A549 (cell line): ENCODE measurements at regions not wholly inside any gene's neighbourhood (a gene's known extent, or its start where the extent isn't known, plus 50 kb on each side); places are given as distances from the start of the nearest gene placed in this dataset.

Experiments
- ATAC-seq, 2 experiments: fragments of 200-7000 bp in 1 of 2; fragments of >200 bp in 1 of 2; cut with Nextera tagmentation in 1 of 2; cut with Tn5 transposase in 1 of 2; 3 replicates each; pipeline versions ENCODE4 v1.8.0 to v1.9.1; 2018 to 2020; ENCODE audit warnings: mild to moderate bottlenecking in 1 of 2, moderate library complexity in 1 of 2
- CTCF ChIA-PET: fragments of 300-600 bp; sonication (Branson Sonifier 250); formaldehyde crosslinking; extraction: SDS; loops from one replicate; lab custom pipeline; 2021; ENCODE audit warnings: antibody characterized with exemption, inconsistent platforms; lab: Yijun Ruan, JAX
- POLR2A ChIA-PET: fragments of 350-600 bp; formaldehyde crosslinking; extraction: SDS; loops from one replicate; lab custom pipeline; 2021; ENCODE audit warnings: antibody characterized with exemption, inconsistent platforms; lab: Yijun Ruan, JAX
- DNase-seq, 2 experiments: peaks; one replicate each; pipeline versions ENCODE4 v3.0.0 to v3.0.0-alpha.2; 2011 to 2016; ENCODE audit warnings: low read depth in 1 of 2, low spot score in 1 of 2
- FAIRE-seq: peaks from 2 replicates; lab custom pipeline; 2011; peaks lifted over from hg19 to GRCh38; lab: Jason Lieb, UNC
- H3K27ac ChIP-seq, 2 experiments: fragments of >200 bp; sonication (Bioruptor Twin); formaldehyde crosslinking; 3 replicates each; pipeline ENCODE4 v1.5.1; 2016 to 2017
- H3K4me1 ChIP-seq: fragments of >200 bp; sonication (Bioruptor Twin); formaldehyde crosslinking; 3 replicates; pipeline ENCODE4 v1.6.1; 2016
- H3K4me2 ChIP-seq: fragments of >200 bp; sonication (Bioruptor Twin); formaldehyde crosslinking; 3 replicates; pipeline ENCODE4 v1.6.1; 2016
- H3K4me3 ChIP-seq: fragments of >200 bp; sonication (Bioruptor Twin); formaldehyde crosslinking; 3 replicates; pipeline ENCODE4 v1.5.1; 2016
- H3K9me3 ChIP-seq: fragments of >200 bp; sonication (Bioruptor Twin); formaldehyde crosslinking; 3 replicates; pipeline ENCODE4 v1.6.1; 2016
- CBX2 ChIP-seq: fragments of 200-600 bp; sonication (generic); IDR thresholded peaks from 2 replicates; pipeline ENCODE4 v1.6.1; 2016; ENCODE audit warnings: low read depth, mild to moderate bottlenecking, borderline replicate concordance
- CBX8 ChIP-seq: fragments of 200-600 bp; sonication (generic); IDR thresholded peaks from 2 replicates; pipeline ENCODE4 v1.6.1; 2016
- CEBPB ChIP-seq, 2 experiments: fragments of >200 bp in 1 of 2; sonication (Bioruptor Twin) in 1 of 2; formaldehyde crosslinking in 1 of 2; IDR thresholded peaks; 2 replicates each; pipeline ENCODE4 v1.6.1; 2012 to 2016
- CHD2 ChIP-seq: fragments of 150-350 bp; IDR thresholded peaks from 2 replicates; pipeline ENCODE4 v1.6.1; 2014; ENCODE audit warnings: low read length; ENCODE audit not compliant: partially characterized antibody
- EHF ChIP-seq: fragments of 250-450 bp; sonication (Bioruptor Pico); IDR thresholded peaks from 2 replicates; pipeline ENCODE4 v1.5.0; 2020; ENCODE audit warnings: mild to moderate bottlenecking
- EHMT2 ChIP-seq: fragments of 200-600 bp; sonication (generic); IDR thresholded peaks from 2 replicates; pipeline ENCODE4 v1.6.1; 2016; ENCODE audit warnings: antibody characterized with exemption, low read depth, mild to moderate bottlenecking, moderate library complexity
- ESRRA ChIP-seq: fragments of 150-350 bp; IDR thresholded peaks from 2 replicates; pipeline ENCODE4 v1.6.1; 2014; ENCODE audit warnings: mild to moderate bottlenecking, low read length, borderline replicate concordance
- HDAC2 ChIP-seq: fragments of 200-600 bp; sonication (generic); IDR thresholded peaks from 2 replicates; pipeline ENCODE4 v1.6.1; 2016
- JUNB ChIP-seq: fragments of >200 bp; sonication (Bioruptor Twin); formaldehyde crosslinking; IDR thresholded peaks from 2 replicates; pipeline ENCODE4 v1.6.1; 2016
- KDM5A ChIP-seq: fragments of 200-600 bp; sonication (generic); IDR thresholded peaks from 2 replicates; pipeline ENCODE4 v1.6.1; 2016; ENCODE audit warnings: antibody characterized with exemption, mild to moderate bottlenecking
- MAFK ChIP-seq: fragments of 450-650 bp; IDR thresholded peaks from 2 replicates; pipeline ENCODE4 v1.6.1; 2014; ENCODE audit not compliant: partially characterized antibody
- MAZ ChIP-seq: fragments of 150-350 bp; IDR thresholded peaks from 2 replicates; pipeline ENCODE4 v1.6.1; 2014; ENCODE audit warnings: antibody characterized with exemption, low read depth, low read length, borderline replicate concordance
- NPAS2 ChIP-seq: fragments of 250-450 bp; sonication (Bioruptor Pico); IDR thresholded peaks from 2 replicates; pipeline ENCODE4 v1.8.0; 2022; ENCODE audit warnings: mild to moderate bottlenecking, moderate library complexity, borderline replicate concordance
- RAD21 ChIP-seq, 2 experiments: fragments of >200 bp in 1 of 2; sonication (Bioruptor Twin) in 1 of 2; formaldehyde crosslinking in 1 of 2; IDR thresholded peaks in 1 of 2; conservative IDR thresholded peaks in 1 of 2; 2 replicates in 1 of 2; 3 replicates in 1 of 2; pipeline ENCODE4 v1.6.1; 2012 to 2018; ENCODE audit warnings: inconsistent platforms in 1 of 2
- RFX5 ChIP-seq: fragments of 450-650 bp; IDR thresholded peaks from 2 replicates; pipeline ENCODE4 v1.7.1; 2014; ENCODE audit warnings: antibody characterized with exemption, mild to moderate bottlenecking, moderate library complexity
- TFCP2L1 ChIP-seq: fragments of 250-450 bp; sonication (Bioruptor Pico); IDR thresholded peaks from 2 replicates; pipeline ENCODE4 v1.5.0; 2021; ENCODE audit warnings: mild to moderate bottlenecking
- WGBS: methylation state at CpG from one replicate; pipeline ENCODE4 v1.1.6; 2017; ENCODE audit errors: missing lambda C conversion rate; 5-methylcytosine and 5-hydroxymethylcytosine counted together
- TF ChIP-seq, protein P1 (sequence below): fragments of 250-450 bp; sonication (Bioruptor Pico); IDR thresholded peaks from 2 replicates; pipeline ENCODE4 v1.5.0; 2020; ENCODE audit warnings: low read depth, mild to moderate bottlenecking, moderate library complexity
- TF ChIP-seq, protein P2 (sequence below): fragments of 150-350 bp; IDR thresholded peaks from 2 replicates; pipeline ENCODE4 v1.6.1; 2014; ENCODE audit warnings: low read depth, mild to moderate bottlenecking, low read length
- TF ChIP-seq, protein P3 (sequence below): fragments of >200 bp; sonication (Bioruptor Twin); formaldehyde crosslinking; IDR thresholded peaks from 3 replicates; pipeline ENCODE4 v1.5.1; 2016
- TF ChIP-seq, protein P4 (sequence below): IDR thresholded peaks from 2 replicates; pipeline ENCODE4 v1.6.1; 2012
- TF ChIP-seq, protein P5 (sequence below): fragments of 250-450 bp; sonication (Bioruptor Pico); IDR thresholded peaks from 2 replicates; pipeline ENCODE4 v1.5.0; 2021; ENCODE audit warnings: mild to moderate bottlenecking, moderate library complexity, borderline replicate concordance
- TF ChIP-seq, protein P6 (sequence below): fragments of >200 bp; sonication (Bioruptor Twin); formaldehyde crosslinking; IDR thresholded peaks from 3 replicates; pipeline ENCODE4 v1.6.1; 2016

DNA sequence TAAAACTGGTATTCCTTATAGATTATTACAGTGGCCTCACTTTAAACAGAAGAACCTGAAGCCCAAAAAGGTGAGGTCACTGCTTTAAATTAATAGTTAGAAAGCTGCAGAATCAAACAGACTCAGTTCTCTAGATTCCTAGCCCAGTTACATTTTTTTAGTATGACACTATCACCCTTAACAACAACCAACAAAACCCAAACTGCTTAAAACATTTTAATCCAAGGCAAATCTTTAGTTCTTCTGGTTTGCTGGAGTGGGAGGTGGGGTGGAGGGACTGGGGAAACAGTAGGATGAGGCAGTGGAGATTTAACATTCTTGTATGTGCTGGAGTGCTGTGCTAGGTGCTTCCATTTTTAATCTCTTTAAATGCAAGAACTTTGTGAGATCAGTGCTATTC, 631.6 kb upstream of the KCNMB2 start (continued):
- TF ChIP-seq, protein P1, sequence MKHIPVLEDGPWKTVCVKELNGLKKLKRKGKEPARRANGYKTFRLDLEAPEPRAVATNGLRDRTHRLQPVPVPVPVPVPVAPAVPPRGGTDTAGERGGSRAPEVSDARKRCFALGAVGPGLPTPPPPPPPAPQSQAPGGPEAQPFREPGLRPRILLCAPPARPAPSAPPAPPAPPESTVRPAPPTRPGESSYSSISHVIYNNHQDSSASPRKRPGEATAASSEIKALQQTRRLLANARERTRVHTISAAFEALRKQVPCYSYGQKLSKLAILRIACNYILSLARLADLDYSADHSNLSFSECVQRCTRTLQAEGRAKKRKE (CRISPR knock-in tag) = no peak

DNA sequence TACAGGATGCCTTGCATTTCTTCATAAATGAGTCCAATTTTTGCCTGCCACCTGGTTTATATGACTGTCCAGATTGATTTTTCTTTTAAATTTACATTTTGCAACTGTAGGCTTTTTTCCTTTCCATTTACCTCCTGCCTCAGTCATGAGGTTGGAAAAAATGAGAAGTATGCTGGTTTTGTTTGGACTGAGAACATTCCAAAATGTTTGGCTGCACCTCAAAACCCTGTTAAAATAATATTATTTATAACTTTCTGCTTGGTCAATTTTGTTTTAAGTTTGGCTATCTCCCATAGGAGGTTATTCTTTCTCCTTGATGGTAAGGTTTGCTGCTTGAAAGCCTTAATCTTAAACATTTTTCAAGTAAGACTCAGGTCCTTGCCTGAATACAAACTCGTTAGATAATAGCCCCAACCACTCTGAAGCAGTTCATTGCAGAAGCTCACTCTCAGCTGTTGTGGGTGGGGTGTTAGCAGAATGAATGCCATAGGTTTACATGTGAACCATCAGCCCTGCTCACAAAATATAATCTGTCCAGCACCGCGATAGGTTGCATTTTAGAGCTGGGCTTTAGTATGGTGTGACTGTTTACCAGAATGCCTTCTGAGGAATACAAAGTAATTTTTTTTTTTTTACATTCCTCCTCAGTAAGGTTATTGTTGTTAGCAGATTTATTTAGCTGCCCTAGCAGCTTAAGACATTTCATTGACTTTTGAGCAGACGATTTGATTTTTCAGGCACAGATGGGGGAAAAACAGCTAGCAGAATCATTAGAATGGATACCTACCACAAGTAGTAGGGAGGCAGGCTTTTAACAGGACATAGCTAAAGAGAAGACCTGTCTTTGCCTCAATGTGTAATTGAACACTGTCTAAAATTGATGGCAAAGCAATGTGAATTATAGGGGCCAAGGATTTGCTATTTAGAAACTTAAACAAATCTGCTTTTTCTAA, 630.8 kb upstream of the KCNMB2 start:
- DNase-seq (no peak), FAIRE-seq (no peak), ATAC-seq (peak in 1 of 2 experiments; percentile 54; a peak in 3 of 6 replicates)
- Histone ChIP-seq H3K4me2 (peak overlapping the region; percentile 73), H3K4me3 (no peak overlapping the region), H3K4me1 (peaks cover 26% of the 10 kb centered on the region), H3K9me3 (peaks cover 3% of the 10 kb centered on the region; the same call in 1 of the 3 replicates), H3K27ac (peak overlapping the region; percentile 62 to 76)
- TF ChIP-seq CHD2 (no peak), NPAS2 (no peak), CBX2 (no peak), MAFK (no peak), JUNB (no peak), MAZ (no peak), RFX5 (no peak), HDAC2 (no peak), EHF (no peak), ESRRA (no peak), TFCP2L1 (CRISPR knock-in tag) (no peak), CEBPB (IDR thresholded peaks at IDR 0.05) (no peak)
- TF ChIP-seq, protein P2, sequence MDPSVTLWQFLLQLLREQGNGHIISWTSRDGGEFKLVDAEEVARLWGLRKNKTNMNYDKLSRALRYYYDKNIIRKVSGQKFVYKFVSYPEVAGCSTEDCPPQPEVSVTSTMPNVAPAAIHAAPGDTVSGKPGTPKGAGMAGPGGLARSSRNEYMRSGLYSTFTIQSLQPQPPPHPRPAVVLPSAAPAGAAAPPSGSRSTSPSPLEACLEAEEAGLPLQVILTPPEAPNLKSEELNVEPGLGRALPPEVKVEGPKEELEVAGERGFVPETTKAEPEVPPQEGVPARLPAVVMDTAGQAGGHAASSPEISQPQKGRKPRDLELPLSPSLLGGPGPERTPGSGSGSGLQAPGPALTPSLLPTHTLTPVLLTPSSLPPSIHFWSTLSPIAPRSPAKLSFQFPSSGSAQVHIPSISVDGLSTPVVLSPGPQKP = no peak
- TF ChIP-seq, protein P3, sequence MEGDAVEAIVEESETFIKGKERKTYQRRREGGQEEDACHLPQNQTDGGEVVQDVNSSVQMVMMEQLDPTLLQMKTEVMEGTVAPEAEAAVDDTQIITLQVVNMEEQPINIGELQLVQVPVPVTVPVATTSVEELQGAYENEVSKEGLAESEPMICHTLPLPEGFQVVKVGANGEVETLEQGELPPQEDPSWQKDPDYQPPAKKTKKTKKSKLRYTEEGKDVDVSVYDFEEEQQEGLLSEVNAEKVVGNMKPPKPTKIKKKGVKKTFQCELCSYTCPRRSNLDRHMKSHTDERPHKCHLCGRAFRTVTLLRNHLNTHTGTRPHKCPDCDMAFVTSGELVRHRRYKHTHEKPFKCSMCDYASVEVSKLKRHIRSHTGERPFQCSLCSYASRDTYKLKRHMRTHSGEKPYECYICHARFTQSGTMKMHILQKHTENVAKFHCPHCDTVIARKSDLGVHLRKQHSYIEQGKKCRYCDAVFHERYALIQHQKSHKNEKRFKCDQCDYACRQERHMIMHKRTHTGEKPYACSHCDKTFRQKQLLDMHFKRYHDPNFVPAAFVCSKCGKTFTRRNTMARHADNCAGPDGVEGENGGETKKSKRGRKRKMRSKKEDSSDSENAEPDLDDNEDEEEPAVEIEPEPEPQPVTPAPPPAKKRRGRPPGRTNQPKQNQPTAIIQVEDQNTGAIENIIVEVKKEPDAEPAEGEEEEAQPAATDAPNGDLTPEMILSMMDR = no peak
- TF ChIP-seq, protein P4, sequence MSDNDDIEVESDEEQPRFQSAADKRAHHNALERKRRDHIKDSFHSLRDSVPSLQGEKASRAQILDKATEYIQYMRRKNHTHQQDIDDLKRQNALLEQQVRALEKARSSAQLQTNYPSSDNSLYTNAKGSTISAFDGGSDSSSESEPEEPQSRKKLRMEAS = no peak
- whole genome bisulfite sequencing = 51% methylated on average over 4 of the region's 4 CpGs
- ChIA-PET POLR2A (no interaction called here), CTCF (interaction anchor here (1.1 to 1.2 kb wide), 2 partner anchors 19 to 34 kb away, joined by 3 read pairs; no protein-coding TSS in a partner anchor)

DNA sequence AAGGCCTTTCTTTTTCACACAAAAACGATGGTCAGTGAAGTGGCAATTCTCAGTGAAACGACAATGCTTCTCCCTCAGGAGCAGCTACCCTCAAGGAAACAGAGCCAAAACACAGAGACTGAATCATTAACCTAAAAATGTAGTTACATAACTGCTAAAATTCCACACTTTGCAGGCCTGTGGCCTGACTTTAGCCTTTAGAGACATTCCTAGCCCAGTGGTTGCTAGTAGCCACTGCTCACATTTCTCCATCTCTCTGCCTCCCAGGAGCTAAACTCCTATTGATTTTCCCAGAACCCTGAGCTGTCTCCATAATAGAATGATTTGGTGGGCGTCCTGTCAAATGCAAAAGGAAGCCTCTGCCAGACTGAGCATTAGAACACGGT, 630.1 kb upstream of the KCNMB2 start:
- Histone ChIP-seq H3K9me3 (no peaks in the 10 kb centered on the region), H3K27ac (peak overlapping the region; percentile 62 to 76), H3K4me3 (no peak overlapping the region), H3K4me2 (peak overlapping the region; percentile 73), H3K4me1 (peaks cover 26% of the 10 kb centered on the region)
- no peak for TF ChIP-seq CBX8
- TF ChIP-seq, protein P5, sequence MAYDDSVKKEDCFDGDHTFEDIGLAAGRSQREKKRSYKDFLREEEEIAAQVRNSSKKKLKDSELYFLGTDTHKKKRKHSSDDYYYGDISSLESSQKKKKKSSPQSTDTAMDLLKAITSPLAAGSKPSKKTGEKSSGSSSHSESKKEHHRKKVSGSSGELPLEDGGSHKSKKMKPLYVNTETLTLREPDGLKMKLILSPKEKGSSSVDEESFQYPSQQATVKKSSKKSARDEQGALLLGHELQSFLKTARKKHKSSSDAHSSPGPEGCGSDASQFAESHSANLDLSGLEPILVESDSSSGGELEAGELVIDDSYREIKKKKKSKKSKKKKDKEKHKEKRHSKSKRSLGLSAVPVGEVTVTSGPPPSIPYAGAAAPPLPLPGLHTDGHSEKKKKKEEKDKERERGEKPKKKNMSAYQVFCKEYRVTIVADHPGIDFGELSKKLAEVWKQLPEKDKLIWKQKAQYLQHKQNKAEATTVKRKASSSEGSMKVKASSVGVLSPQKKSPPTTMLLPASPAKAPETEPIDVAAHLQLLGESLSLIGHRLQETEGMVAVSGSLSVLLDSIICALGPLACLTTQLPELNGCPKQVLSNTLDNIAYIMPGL (CRISPR knock-in tag) = no peak
- TF ChIP-seq EHMT2 = no peak
- no peak for TF ChIP-seq RAD21 (conservative IDR thresholded peaks at IDR 0.05 in 1 of 2, IDR thresholded peaks at IDR 0.05 in 1 of 2)
- TF ChIP-seq, protein P6, sequence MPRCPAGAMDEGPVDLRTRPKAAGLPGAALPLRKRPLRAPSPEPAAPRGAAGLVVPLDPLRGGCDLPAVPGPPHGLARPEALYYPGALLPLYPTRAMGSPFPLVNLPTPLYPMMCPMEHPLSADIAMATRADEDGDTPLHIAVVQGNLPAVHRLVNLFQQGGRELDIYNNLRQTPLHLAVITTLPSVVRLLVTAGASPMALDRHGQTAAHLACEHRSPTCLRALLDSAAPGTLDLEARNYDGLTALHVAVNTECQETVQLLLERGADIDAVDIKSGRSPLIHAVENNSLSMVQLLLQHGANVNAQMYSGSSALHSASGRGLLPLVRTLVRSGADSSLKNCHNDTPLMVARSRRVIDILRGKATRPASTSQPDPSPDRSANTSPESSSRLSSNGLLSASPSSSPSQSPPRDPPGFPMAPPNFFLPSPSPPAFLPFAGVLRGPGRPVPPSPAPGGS = no peak
- TF ChIP-seq KDM5A = no peak
- peak; percentile 62 to 74; a peak in 5 of 6 replicates for ATAC-seq
- 49% methylated on average over 4 of the region's 4 CpGs for WGBS
- CTCF ChIA-PET = interaction anchor here (1.1 kb wide), 1 partner anchor 34 kb away, joined by 3 read pairs; no protein-coding TSS in a partner anchor
- DNase-seq = peak in 1 of 2 experiments; percentile 5
- POLR2A ChIA-PET = no interaction called here
- FAIRE-seq = no peak
